ENCODE measurements at regions not wholly inside any gene's neighbourhood (a gene's known extent, or its start where the extent isn't known, plus 50 kb on each side); places are given as distances from the start of the nearest gene placed in this dataset.

- no peak for DNase-seq (ENCODE audit: low read depth in 2 of 3, low spot score in 2 of 3)
Observed at GRCh38 chr2:105625632-105626031, 119.1 kb upstream of the NCK2 start.

- no peak for DNase-seq (ENCODE audit: low read depth in 2 of 3, low spot score in 2 of 3)
Observed at GRCh38 chr2:105621038-105621437, 123.7 kb upstream of the NCK2 start.

GRCh38 chr2:105618351-105618659, 126.4 kb upstream of the NCK2 start:
- DNase-seq (ENCODE audit: low read depth in 2 of 3, low spot score in 2 of 3), result no peak

GRCh38 chr2:105617631-105618350, 126.9 kb upstream of the NCK2 start:
- no peak for DNase-seq (ENCODE audit: low read depth in 2 of 3, low spot score in 2 of 3)

- no peak for DNase-seq (ENCODE audit: low read depth in 2 of 3, low spot score in 2 of 3)
Observed at GRCh38 chr2:105615305-105615704, 129.4 kb upstream of the NCK2 start.

- no peak for DNase-seq (ENCODE audit: low read depth in 2 of 3, low spot score in 2 of 3)
Observed at GRCh38 chr2:105611811-105612424, 132.8 kb upstream of the NCK2 start.

GRCh38 chr2:105611333-105611637, 133.4 kb upstream of the NCK2 start:
- no peak for DNase-seq (ENCODE audit: low read depth in 2 of 3, low spot score in 2 of 3)

GRCh38 chr2:105610576-105611332, 134.0 kb upstream of the NCK2 start:
- DNase-seq (ENCODE audit: low read depth in 2 of 3, low spot score in 2 of 3), result no peak

- no peak for DNase-seq (ENCODE audit: low read depth in 2 of 3, low spot score in 2 of 3)
Observed at GRCh38 chr2:105609746-105610402, 134.8 kb upstream of the NCK2 start.

GRCh38 chr2:105607920-105608504, 136.7 kb upstream of the NCK2 start:
- DNase-seq (ENCODE audit: low read depth in 2 of 3, low spot score in 2 of 3), result no peak

GRCh38 chr2:105606081-105606480, 138.6 kb upstream of the NCK2 start:
- no peak for DNase-seq (ENCODE audit: low read depth in 2 of 3, low spot score in 2 of 3)

GRCh38 chr2:105604938-105605337, 139.8 kb upstream of the NCK2 start:
- DNase-seq (ENCODE audit: low read depth in 2 of 3, low spot score in 2 of 3), result no peak

GRCh38 chr2:105600949-105601794, 143.5 kb upstream of the NCK2 start:
- DNase-seq (ENCODE audit: low read depth in 2 of 3, low spot score in 2 of 3), result no peak

GRCh38 chr2:105600602-105600948, 144.1 kb upstream of the NCK2 start:
- no peak for DNase-seq (ENCODE audit: low read depth in 2 of 3, low spot score in 2 of 3)

- DNase-seq (ENCODE audit: low read depth in 2 of 3, low spot score in 2 of 3), result no peak
Observed at GRCh38 chr2:105600037-105600442, 144.7 kb upstream of the NCK2 start.

- DNase-seq (ENCODE audit: low read depth in 2 of 3, low spot score in 2 of 3), result no peak
Observed at GRCh38 chr2:105598829-105599698, 145.6 kb upstream of the NCK2 start.

GRCh38 chr2:105597806-105598803, 146.6 kb upstream of the NCK2 start:
- no peak for DNase-seq (ENCODE audit: low read depth in 2 of 3, low spot score in 2 of 3)
